ENCODE measurements at regions not wholly inside any gene's neighbourhood (a gene's known extent, or its start where the extent isn't known, plus 50 kb on each side); places are given as distances from the start of the nearest gene placed in this dataset.

DNA sequence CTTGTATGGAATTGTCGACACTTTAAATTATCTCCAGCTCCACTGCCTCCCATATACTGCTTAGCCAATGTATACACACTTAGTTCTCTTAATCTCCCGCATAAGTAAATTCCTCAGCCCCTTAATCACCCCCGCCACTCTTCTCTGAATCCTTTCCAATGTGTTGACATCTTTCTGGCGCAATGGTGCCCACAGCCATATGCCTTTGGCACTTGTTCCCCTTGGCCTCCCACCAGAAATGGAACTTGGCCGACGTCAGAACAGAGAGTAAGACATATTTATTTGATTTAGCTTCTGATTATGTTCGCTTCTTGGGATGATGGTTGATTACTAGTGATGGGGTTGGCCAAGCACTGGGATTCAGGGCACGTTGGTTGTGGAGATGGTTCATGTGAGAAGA, 1089.3 kb upstream of the CELF4 start:
- Histone ChIP-seq H3K4me1 (ENCODE audit: insufficient read depth) (no peaks in the 10 kb centered on the region), H3K9me2 (ENCODE audit: insufficient read depth) (peaks cover 10% of the 10 kb centered on the region; the same call in 1 of the 2 replicates), H3K79me2 (replicated peaks; ENCODE audit: insufficient read depth) (no peaks in the 10 kb centered on the region), H3K36me3 (ENCODE audit: insufficient read depth) (no peaks in the 10 kb centered on the region), H3K27me3 (ENCODE audit: insufficient read depth) (no peaks in the 10 kb centered on the region), H3K27ac (ENCODE audit: low read depth) (no peak overlapping the region), H3K4me2 (no peak overlapping the region), H4K20me1 (replicated peaks; ENCODE audit: insufficient read depth) (no peaks in the 10 kb centered on the region), H3F3A (replicated peaks; ENCODE audit: low read depth) (no peaks in the 10 kb centered on the region), H2AFZ (no peak overlapping the region), H3K4me3 (no peak overlapping the region)
- ATAC-seq (no peak), DNase-seq (ENCODE audit: low spot score) (no peak)
- Mint-ChIP-seq H3K27me3 (ENCODE audit: insufficient read depth, low read depth, poor library complexity) (peaks cover 1% of the 10 kb centered on the region), H3K4me3 (no peak overlapping the region), H3K36me3 (ENCODE audit: low read depth) (no peaks in the 10 kb centered on the region), H3K27ac (no peak overlapping the region), H3K4me1 (peaks cover 2% of the 10 kb centered on the region; the same call in 1 of the 3 replicates), H3K9me3 (no peaks in the 10 kb centered on the region)
- no peak for TF ChIP-seq CREB1 (CRISPR knock-in tag; IDR thresholded peaks at IDR 0.05; ENCODE audit: low read depth)
- TF ChIP-seq, protein P1, sequence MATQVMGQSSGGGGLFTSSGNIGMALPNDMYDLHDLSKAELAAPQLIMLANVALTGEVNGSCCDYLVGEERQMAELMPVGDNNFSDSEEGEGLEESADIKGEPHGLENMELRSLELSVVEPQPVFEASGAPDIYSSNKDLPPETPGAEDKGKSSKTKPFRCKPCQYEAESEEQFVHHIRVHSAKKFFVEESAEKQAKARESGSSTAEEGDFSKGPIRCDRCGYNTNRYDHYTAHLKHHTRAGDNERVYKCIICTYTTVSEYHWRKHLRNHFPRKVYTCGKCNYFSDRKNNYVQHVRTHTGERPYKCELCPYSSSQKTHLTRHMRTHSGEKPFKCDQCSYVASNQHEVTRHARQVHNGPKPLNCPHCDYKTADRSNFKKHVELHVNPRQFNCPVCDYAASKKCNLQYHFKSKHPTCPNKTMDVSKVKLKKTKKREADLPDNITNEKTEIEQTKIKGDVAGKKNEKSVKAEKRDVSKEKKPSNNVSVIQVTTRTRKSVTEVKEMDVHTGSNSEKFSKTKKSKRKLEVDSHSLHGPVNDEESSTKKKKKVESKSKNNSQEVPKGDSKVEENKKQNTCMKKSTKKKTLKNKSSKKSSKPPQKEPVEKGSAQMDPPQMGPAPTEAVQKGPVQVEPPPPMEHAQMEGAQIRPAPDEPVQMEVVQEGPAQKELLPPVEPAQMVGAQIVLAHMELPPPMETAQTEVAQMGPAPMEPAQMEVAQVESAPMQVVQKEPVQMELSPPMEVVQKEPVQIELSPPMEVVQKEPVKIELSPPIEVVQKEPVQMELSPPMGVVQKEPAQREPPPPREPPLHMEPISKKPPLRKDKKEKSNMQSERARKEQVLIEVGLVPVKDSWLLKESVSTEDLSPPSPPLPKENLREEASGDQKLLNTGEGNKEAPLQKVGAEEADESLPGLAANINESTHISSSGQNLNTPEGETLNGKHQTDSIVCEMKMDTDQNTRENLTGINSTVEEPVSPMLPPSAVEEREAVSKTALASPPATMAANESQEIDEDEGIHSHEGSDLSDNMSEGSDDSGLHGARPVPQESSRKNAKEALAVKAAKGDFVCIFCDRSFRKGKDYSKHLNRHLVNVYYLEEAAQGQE (IDR thresholded peaks at IDR 0.05; ENCODE audit: unreplicated experiment), result no peak
- no peak for TF ChIP-seq STAT1 (IDR thresholded peaks at IDR 0.05; ENCODE audit: unreplicated experiment)
- no peak for TF ChIP-seq EZH2 (IDR thresholded peaks at IDR 0.05; ENCODE audit: low read depth, unreplicated experiment)
- TF ChIP-seq NANOG (IDR thresholded peaks at IDR 0.05; ENCODE audit: borderline replicate concordance), result no peak
- TF ChIP-seq, protein P2, sequence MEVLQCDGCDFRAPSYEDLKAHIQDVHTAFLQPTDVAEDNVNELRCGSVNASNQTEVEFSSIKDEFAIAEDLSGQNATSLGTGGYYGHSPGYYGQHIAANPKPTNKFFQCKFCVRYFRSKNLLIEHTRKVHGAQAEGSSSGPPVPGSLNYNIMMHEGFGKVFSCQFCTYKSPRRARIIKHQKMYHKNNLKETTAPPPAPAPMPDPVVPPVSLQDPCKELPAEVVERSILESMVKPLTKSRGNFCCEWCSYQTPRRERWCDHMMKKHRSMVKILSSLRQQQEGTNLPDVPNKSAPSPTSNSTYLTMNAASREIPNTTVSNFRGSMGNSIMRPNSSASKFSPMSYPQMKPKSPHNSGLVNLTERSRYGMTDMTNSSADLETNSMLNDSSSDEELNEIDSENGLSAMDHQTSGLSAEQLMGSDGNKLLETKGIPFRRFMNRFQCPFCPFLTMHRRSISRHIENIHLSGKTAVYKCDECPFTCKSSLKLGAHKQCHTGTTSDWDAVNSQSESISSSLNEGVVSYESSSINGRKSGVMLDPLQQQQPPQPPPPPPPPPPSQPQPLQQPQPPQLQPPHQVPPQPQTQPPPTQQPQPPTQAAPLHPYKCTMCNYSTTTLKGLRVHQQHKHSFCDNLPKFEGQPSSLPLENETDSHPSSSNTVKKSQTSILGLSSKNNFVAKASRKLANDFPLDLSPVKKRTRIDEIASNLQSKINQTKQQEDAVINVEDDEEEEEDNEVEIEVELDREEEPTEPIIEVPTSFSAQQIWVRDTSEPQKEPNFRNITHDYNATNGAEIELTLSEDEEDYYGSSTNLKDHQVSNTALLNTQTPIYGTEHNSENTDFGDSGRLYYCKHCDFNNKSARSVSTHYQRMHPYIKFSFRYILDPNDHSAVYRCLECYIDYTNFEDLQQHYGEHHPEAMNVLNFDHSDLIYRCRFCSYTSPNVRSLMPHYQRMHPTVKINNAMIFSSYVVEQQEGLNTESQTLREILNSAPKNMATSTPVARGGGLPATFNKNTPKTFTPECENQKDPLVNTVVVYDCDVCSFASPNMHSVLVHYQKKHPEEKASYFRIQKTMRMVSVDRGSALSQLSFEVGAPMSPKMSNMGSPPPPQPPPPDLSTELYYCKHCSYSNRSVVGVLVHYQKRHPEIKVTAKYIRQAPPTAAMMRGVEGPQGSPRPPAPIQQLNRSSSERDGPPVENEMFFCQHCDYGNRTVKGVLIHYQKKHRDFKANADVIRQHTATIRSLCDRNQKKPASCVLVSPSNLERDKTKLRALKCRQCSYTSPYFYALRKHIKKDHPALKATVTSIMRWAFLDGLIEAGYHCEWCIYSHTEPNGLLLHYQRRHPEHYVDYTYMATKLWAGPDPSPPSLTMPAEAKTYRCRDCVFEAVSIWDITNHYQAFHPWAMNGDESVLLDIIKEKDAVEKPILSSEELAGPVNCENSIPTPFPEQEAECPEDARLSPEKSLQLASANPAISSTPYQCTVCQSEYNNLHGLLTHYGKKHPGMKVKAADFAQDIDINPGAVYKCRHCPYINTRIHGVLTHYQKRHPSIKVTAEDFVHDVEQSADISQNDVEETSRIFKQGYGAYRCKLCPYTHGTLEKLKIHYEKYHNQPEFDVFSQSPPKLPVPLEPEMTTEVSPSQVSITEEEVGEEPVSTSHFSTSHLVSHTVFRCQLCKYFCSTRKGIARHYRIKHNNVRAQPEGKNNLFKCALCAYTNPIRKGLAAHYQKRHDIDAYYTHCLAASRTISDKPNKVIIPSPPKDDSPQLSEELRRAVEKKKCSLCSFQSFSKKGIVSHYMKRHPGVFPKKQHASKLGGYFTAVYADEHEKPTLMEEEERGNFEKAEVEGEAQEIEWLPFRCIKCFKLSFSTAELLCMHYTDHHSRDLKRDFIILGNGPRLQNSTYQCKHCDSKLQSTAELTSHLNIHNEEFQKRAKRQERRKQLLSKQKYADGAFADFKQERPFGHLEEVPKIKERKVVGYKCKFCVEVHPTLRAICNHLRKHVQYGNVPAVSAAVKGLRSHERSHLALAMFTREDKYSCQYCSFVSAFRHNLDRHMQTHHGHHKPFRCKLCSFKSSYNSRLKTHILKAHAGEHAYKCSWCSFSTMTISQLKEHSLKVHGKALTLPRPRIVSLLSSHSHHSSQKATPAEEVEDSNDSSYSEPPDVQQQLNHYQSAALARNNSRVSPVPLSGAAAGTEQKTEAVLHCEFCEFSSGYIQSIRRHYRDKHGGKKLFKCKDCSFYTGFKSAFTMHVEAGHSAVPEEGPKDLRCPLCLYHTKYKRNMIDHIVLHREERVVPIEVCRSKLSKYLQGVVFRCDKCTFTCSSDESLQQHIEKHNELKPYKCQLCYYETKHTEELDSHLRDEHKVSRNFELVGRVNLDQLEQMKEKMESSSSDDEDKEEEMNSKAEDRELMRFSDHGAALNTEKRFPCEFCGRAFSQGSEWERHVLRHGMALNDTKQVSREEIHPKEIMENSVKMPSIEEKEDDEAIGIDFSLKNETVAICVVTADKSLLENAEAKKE (CRISPR knock-in tag; IDR thresholded peaks at IDR 0.05), result no peak
- TF ChIP-seq, protein P3, sequence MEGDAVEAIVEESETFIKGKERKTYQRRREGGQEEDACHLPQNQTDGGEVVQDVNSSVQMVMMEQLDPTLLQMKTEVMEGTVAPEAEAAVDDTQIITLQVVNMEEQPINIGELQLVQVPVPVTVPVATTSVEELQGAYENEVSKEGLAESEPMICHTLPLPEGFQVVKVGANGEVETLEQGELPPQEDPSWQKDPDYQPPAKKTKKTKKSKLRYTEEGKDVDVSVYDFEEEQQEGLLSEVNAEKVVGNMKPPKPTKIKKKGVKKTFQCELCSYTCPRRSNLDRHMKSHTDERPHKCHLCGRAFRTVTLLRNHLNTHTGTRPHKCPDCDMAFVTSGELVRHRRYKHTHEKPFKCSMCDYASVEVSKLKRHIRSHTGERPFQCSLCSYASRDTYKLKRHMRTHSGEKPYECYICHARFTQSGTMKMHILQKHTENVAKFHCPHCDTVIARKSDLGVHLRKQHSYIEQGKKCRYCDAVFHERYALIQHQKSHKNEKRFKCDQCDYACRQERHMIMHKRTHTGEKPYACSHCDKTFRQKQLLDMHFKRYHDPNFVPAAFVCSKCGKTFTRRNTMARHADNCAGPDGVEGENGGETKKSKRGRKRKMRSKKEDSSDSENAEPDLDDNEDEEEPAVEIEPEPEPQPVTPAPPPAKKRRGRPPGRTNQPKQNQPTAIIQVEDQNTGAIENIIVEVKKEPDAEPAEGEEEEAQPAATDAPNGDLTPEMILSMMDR (conservative IDR thresholded peaks at IDR 0.05; ENCODE audit: low read depth in 2 of 2), result no peak
- no peak for TF ChIP-seq ZNF114 (CRISPR knock-in tag; IDR thresholded peaks at IDR 0.05)
- no peak for TF ChIP-seq JUNB (IDR thresholded peaks at IDR 0.05; ENCODE audit: unreplicated experiment)
- no peak for TF ChIP-seq EZH2phosphoT487 (IDR thresholded peaks at IDR 0.05; ENCODE audit: unreplicated experiment)
- TF ChIP-seq, protein P4, sequence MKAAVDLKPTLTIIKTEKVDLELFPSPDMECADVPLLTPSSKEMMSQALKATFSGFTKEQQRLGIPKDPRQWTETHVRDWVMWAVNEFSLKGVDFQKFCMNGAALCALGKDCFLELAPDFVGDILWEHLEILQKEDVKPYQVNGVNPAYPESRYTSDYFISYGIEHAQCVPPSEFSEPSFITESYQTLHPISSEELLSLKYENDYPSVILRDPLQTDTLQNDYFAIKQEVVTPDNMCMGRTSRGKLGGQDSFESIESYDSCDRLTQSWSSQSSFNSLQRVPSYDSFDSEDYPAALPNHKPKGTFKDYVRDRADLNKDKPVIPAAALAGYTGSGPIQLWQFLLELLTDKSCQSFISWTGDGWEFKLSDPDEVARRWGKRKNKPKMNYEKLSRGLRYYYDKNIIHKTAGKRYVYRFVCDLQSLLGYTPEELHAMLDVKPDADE (IDR thresholded peaks at IDR 0.05), result no peak
- no peak for TF ChIP-seq POLR2AphosphoS5 (IDR thresholded peaks at IDR 0.05; ENCODE audit: low read depth)
- no peak for TF ChIP-seq ZNF331 (CRISPR knock-in tag; IDR thresholded peaks at IDR 0.05; ENCODE audit: low read depth)

All from GM23338 (cell line).